GM08714 (cell line): ENCODE measurements at regions not wholly inside any gene's neighbourhood (a gene's known extent, or its start where the extent isn't known, plus 50 kb on each side); places are given as distances from the start of the nearest gene placed in this dataset.

Source experiments
- H3K4me3 ChIP-seq: fragments of 200-500 bp; sonication (Bioruptor generic); 2 replicates; pipeline ENCODE4 v1.5.1; 2014; ENCODE audit warnings: mild to moderate bottlenecking, low read length, inconsistent platforms
- ZNF274 ChIP-seq: IDR thresholded peaks from 2 replicates; pipeline ENCODE4 v1.6.1; 2012; ENCODE audit warnings: mild to moderate bottlenecking, low read depth, low read length

GRCh38 chr19:31501427-31502195 is 152.4 kb upstream of the TSHZ3 start:
- H3K4me3 ChIP-seq: no peak overlapping the region
- TF ChIP-seq ZNF274: no peak

DNA sequence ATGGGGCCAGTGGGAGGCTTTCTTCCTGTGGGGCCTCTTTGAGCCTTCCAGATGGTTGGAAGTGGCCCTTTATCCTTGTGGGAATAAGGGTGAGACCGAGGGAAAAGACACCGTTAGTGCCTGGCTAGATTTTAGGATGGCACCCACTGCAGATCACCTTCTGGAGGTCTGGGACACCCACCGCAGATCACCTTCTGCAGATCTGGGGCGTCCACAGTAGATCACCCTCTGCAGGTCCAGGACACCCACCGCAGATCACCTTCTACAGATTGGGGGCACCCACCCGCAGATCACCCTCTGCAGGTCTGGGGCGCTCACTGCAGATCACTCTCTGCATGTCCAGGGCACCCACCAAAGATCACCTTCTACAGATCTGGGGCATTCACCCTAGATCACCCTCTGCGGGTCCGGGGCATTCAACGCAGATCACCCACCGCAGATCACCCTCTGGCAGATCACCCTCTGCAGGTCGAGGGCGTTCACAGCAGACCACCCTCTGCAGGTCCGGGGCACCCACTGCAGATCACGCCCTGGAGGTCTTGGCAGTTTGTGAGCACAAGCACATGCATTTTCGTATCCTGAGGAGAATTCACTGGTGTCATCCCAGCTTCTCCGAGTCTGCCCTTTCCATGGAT is 153.4 kb upstream of the TSHZ3 start:
- no peak overlapping the region for H3K4me3 ChIP-seq
- no peak for TF ChIP-seq ZNF274

DNA sequence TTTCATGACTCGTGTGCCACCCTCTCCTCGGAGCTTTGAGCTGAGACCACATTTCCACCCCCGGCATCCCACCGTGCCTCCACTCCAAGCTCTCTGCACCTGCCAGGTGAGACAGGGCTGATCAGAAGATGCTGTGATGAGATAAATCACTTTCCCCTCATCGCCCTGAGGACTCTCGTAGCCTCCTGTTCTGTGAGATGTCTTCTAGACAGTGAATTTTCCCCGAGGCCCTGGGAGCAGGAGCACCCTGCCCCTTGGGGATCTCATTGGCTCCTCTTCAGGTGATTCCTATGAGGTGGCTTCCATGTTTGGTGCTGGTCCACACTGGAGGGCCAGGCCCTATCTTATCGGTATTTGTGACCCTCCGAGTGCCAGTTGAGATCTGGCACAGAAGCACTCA is 154.0 kb upstream of the TSHZ3 start:
- TF ChIP-seq ZNF274: no peak
- no peak overlapping the region for H3K4me3 ChIP-seq

DNA sequence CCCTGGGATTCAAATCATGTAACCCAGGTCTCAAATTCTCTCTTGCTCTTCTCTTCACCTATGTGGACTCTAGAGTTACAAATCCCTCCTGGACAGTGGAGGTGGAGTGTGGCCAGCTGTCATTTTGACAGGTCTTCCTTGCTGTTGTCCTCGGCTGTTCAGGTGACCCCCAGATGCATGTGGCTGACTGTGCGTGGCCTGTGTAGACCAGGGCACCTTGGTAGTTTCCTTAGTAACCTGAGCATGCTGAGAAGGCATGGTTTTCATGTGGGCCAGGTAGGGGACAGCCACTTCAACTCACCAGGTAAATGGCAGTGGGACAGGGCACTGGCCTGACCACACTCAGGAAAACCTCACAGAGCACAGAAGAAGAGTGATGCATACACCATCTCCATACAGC is 155.0 kb upstream of the TSHZ3 start:
- no peak for TF ChIP-seq ZNF274
- no peak overlapping the region for H3K4me3 ChIP-seq

- H3K4me3 ChIP-seq: no peak overlapping the region
- no peak for TF ChIP-seq ZNF274
Measured at GRCh38 chr19:31505596-31505910, 156.3 kb upstream of the TSHZ3 start.

DNA sequence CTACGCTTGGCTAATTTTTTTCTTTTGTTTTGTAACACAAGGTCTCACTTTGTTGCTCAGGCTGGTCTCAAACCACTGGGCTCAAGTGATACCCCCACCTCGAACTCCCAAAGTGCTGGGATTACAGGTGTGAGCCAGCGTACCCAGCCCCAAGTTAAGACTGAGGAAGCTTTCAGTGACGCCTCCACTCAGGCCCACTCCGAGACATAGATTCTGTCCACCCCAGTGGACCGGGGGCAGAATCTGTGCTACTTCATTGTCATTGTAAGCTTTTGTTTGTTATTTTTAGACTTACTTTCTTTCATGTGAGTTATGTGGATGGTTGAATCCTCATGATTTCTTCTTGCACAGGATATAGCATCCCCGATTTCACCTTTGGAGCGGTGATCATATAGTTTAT is 156.9 kb upstream of the TSHZ3 start:
- H3K4me3 ChIP-seq: no peak overlapping the region
- TF ChIP-seq ZNF274: no peak

- no peak overlapping the region for H3K4me3 ChIP-seq
- no peak for TF ChIP-seq ZNF274
Measured at GRCh38 chr19:31510635-31511034, 161.4 kb upstream of the TSHZ3 start.

DNA sequence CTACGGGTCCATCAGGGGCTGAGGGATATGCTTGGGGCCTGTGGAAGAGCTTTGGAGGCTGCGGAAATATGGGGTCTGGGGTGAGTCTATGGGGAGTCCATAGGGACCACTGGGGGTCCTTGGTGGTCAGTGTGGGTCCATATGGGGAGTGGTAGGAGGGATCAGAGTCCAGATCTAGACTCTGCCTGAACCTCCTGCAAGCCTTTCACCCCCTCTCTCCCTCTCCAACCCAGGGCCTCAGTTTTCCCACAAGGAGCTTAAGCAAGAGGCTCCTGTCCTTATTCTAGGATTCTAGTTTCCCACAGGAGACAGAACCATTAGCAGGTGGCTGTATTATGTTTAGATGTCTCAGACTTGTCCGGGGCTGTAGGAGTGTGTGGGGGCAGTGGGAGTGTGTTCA is 161.9 kb upstream of the TSHZ3 start:
- H3K4me3 ChIP-seq: no peak overlapping the region
- no peak for TF ChIP-seq ZNF274

GRCh38 chr19:31511696-31512095 is 162.5 kb upstream of the TSHZ3 start:
- TF ChIP-seq ZNF274: no peak
- no peak overlapping the region for H3K4me3 ChIP-seq

- no peak for TF ChIP-seq ZNF274
Measured at GRCh38 chr19:31512181-31512970, 163.1 kb upstream of the TSHZ3 start.

DNA sequence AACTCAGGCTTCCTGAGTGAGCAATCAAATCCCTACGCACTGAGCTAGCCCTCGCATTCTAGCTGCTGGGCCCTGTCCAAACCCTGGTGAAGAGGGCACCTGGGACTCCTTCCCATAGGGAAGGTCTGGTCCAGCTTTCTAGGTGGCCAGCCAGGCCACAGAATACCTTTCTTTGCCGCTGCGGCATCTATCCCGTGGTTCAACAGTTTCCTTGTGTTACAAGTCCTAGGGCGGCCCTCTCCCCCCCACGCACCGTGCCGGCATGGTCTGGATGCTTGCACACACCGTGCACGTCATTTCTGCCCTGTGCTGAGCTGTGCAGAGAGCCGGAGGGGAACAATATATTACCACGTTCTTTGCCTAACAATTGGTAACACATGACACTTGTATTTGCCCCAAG is 164.6 kb upstream of the TSHZ3 start:
- no peak for TF ChIP-seq ZNF274

More at GRCh38 chr19:31512181-31512970, 163.1 kb upstream of the TSHZ3 start:
- no peak overlapping the region for H3K4me3 ChIP-seq

DNA sequence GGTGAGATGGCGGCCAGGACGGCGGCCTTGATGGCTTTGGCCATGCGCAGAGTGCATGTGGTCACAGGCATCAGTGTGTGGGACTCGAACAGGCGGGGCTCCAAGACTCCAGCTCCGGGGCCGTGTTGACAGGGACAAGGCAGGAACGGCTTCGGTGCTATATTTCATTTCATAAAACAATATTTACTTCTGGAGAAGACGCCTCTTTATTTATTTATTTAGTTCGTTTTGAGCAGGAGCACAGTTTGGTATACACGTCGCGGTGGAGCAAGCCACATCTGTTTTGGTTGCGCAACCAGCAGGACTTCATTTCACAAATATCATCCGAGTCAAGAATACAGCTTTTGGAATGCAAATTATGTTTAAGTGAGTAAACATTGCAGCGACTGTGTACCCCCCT is 166.7 kb upstream of the TSHZ3 start:
- TF ChIP-seq ZNF274: no peak
- no peak overlapping the region for H3K4me3 ChIP-seq

More for the DNA sequence above, 164.6 kb upstream of the TSHZ3 start:
- H3K4me3 ChIP-seq: no peak overlapping the region

GRCh38 chr19:31516756-31517155 is 167.5 kb upstream of the TSHZ3 start:
- no peak for TF ChIP-seq ZNF274
- H3K4me3 ChIP-seq: no peak overlapping the region

DNA sequence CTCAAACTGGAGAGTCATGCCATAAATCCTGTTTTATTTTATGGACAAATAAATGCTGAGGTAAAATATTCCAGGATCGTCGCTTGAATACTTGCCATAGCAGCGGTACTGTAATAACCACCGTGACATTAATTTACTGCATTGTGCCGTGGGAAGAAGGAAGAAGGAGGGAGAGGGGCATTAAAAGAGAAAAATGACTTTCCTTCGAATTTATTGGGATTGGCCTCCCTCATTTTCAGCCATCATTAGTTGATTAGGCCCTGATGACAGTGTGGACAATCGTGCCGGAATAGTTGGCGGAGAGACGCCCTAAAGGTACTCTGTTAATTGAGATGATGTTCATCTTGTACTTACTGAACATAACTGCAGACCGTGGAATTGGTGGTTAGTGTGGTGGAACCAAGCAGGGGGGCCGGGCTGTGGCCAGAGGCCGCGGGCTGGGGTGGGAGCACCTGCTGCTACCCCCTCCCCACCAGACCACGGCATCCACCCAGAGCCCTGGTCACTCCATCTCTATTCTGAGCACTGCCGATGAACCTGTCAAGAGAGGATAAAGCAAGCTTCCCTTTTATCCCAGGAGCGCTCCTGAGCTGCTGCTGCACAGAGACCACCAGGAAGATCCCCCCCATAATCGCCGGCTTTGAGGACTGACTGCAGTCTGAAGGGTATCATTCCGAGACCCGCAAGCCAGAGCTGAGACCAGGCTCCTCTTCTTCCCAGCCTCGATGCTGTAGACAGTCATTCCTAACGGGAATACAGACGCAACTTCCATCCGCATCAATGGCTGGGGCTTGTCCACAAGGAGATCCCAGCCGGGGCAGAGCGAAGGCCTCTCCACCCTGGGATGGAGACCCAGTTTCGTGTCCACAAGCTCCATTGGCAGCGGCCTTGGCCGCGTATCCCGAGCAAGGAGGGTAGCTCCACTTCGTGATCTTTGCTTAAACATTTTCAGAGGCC is 168.3 kb upstream of the TSHZ3 start:
- no peak overlapping the region for H3K4me3 ChIP-seq
- no peak for TF ChIP-seq ZNF274
